Lower leg skin (tissue), 3 donors: ENCODE measurements at regions not wholly inside any gene's neighbourhood (a gene's known extent, or its start where the extent isn't known, plus 50 kb on each side); places are given as distances from the start of the nearest gene placed in this dataset.

Source experiments
- POLR2A ChIP-seq, 2 donors: fragments of 450-650 bp; IDR thresholded peaks; one replicate each; pipeline ENCODE4 v1.6.1; 2016 to 2017; ENCODE audit warnings: antibody characterized with exemption in 2 of 2, mild to moderate bottlenecking in 1 of 2, moderate library complexity in 1 of 2
- TF ChIP-seq, protein P1 (sequence below), 3 donors: fragments of 450-650 bp; IDR thresholded peaks; one replicate each; pipeline ENCODE4 v1.5.1; 2016; ENCODE audit warnings: antibody characterized with exemption in 3 of 3, mild to moderate bottlenecking in 3 of 3, moderate library complexity in 2 of 3

DNA sequence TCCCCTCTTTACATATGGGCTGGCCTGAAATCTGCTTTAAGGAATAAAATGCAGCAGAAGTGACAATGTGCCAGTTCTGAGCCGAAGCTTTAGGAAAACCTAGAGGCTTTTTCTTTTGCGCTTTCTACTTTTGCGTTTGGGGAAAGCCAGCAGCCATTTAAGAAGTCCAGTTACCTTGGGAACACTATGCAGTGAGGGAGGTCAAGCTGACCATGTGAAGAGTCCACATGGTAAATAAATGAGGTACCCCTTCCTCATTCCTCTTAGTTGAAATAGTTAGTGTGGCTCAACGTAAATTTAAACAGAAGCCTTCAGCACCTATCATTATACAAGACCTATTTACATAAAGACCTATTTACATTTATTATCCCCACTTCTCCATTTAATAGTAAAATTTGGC lies 78.5 kb downstream of the TFPI2 start:
- TF ChIP-seq, protein P1, sequence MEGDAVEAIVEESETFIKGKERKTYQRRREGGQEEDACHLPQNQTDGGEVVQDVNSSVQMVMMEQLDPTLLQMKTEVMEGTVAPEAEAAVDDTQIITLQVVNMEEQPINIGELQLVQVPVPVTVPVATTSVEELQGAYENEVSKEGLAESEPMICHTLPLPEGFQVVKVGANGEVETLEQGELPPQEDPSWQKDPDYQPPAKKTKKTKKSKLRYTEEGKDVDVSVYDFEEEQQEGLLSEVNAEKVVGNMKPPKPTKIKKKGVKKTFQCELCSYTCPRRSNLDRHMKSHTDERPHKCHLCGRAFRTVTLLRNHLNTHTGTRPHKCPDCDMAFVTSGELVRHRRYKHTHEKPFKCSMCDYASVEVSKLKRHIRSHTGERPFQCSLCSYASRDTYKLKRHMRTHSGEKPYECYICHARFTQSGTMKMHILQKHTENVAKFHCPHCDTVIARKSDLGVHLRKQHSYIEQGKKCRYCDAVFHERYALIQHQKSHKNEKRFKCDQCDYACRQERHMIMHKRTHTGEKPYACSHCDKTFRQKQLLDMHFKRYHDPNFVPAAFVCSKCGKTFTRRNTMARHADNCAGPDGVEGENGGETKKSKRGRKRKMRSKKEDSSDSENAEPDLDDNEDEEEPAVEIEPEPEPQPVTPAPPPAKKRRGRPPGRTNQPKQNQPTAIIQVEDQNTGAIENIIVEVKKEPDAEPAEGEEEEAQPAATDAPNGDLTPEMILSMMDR (IDR thresholded peaks at IDR 0.05), result no peak
- TF ChIP-seq POLR2A (IDR thresholded peaks at IDR 0.05), result no peak
